PC-3 (cell line): ENCODE measurements at regions not wholly inside any gene's neighbourhood (a gene's known extent, or its start where the extent isn't known, plus 50 kb on each side); places are given as distances from the start of the nearest gene placed in this dataset.

Experiments
- EZH2 ChIP-seq: fragments of 300-600 bp; sonication (generic); IDR thresholded peaks from one replicate; pipeline ENCODE4 v1.6.1; 2017; ENCODE audit warnings: antibody characterized with exemption, mild to moderate bottlenecking, low read length; ENCODE audit not compliant: unreplicated experiment
- EZH2phosphoT487 ChIP-seq: fragments of 300-600 bp; sonication (generic); IDR thresholded peaks from 2 replicates; pipeline ENCODE4 v1.6.1; 2018; ENCODE audit warnings: mild to moderate bottlenecking, antibody characterized with exemption, low read length, borderline replicate concordance
- TF ChIP-seq, protein P1 (sequence below): fragments of 300-600 bp; sonication (generic); conservative IDR thresholded peaks from 2 replicates; pipeline ENCODE4 v1.5.1; 2017; ENCODE audit warnings: antibody characterized with exemption, low read depth, mild to moderate bottlenecking, low read length

DNA sequence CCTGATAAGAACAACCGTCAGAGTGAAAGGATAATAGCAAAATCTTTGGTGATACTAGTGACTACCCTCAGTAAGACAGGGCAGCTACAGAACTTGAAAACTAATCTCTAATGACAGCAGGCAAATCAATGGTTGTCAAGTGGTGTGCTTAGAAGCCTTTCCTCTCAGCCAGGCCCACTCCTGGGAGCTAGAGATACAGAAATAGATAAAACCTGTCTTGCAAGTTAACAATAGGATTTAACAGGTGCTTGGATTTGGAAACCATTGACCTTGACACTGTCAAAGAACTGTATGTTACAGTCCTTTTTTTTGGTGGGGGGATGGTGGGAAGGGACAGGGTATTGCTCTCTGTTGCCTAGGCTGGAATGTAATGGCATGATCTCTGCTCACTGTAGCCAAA is 118.6 kb downstream of the BASP1 start:
- TF ChIP-seq, protein P1, sequence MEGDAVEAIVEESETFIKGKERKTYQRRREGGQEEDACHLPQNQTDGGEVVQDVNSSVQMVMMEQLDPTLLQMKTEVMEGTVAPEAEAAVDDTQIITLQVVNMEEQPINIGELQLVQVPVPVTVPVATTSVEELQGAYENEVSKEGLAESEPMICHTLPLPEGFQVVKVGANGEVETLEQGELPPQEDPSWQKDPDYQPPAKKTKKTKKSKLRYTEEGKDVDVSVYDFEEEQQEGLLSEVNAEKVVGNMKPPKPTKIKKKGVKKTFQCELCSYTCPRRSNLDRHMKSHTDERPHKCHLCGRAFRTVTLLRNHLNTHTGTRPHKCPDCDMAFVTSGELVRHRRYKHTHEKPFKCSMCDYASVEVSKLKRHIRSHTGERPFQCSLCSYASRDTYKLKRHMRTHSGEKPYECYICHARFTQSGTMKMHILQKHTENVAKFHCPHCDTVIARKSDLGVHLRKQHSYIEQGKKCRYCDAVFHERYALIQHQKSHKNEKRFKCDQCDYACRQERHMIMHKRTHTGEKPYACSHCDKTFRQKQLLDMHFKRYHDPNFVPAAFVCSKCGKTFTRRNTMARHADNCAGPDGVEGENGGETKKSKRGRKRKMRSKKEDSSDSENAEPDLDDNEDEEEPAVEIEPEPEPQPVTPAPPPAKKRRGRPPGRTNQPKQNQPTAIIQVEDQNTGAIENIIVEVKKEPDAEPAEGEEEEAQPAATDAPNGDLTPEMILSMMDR, result no peak
- TF ChIP-seq EZH2phosphoT487 (no peak), EZH2 (no peak)
